NB4 (cell line): ENCODE measurements at regions not wholly inside any gene's neighbourhood (a gene's known extent, or its start where the extent isn't known, plus 50 kb on each side); places are given as distances from the start of the nearest gene placed in this dataset.

Experiments
- DNase-seq: peaks from one replicate; pipeline ENCODE4 v3.0.0; 2010; ENCODE audit warnings: low read depth
- H3K4me3 ChIP-seq: one replicate; pipeline ENCODE4 v1.5.1; 2011; ENCODE audit warnings: mild to moderate bottlenecking, low read depth, low read length, moderate library complexity
- CTCF ChIP-seq: IDR thresholded peaks from one replicate; pipeline ENCODE4 v1.5.1; 2012; ENCODE audit warnings: low read depth, low read length
- MAX ChIP-seq: IDR thresholded peaks from 2 replicates; pipeline ENCODE4 v1.6.1; 2011; ENCODE audit warnings: low read depth, low read length
- MYC ChIP-seq: IDR thresholded peaks from 2 replicates; pipeline ENCODE4 v1.6.1; 2011; ENCODE audit warnings: low read depth, low read length
- POLR2A ChIP-seq: IDR thresholded peaks from 2 replicates; pipeline ENCODE4 v1.6.1; 2011; ENCODE audit warnings: mild to moderate bottlenecking; ENCODE audit not compliant: insufficient read length; ENCODE audit errors: extremely low read depth

- DNase-seq, result no peak
- H3K4me3 ChIP-seq, result no peak overlapping the region
- no peak for TF ChIP-seq MAX
- TF ChIP-seq POLR2A, result no peak
- TF ChIP-seq MYC, result no peak
- no peak for TF ChIP-seq CTCF
Measured at GRCh38 chr1:55699228-55699627, 484.1 kb upstream of the USP24 start.

GRCh38 chr1:55697997-55698535 lies 482.9 kb upstream of the USP24 start:
- TF ChIP-seq MYC (no peak), POLR2A (no peak), CTCF (no peak), MAX (no peak)
- no peak overlapping the region for H3K4me3 ChIP-seq
- DNase-seq, result no peak

GRCh38 chr1:55696891-55697290 lies 481.7 kb upstream of the USP24 start:
- no peak for TF ChIP-seq POLR2A
- TF ChIP-seq CTCF, result no peak
- TF ChIP-seq MAX, result no peak
- no peak for TF ChIP-seq MYC
- H3K4me3 ChIP-seq, result no peak overlapping the region
- no peak for DNase-seq

GRCh38 chr1:55696181-55696754 lies 481.1 kb upstream of the USP24 start:
- H3K4me3 ChIP-seq, result no peak overlapping the region
- TF ChIP-seq MYC (no peak), CTCF (no peak), POLR2A (no peak), MAX (no peak)
- DNase-seq, result no peak

GRCh38 chr1:55695552-55695951 lies 480.4 kb upstream of the USP24 start:
- no peak for DNase-seq
- no peak for TF ChIP-seq MAX
- no peak for TF ChIP-seq POLR2A
- no peak for TF ChIP-seq CTCF
- no peak for TF ChIP-seq MYC
- no peak overlapping the region for H3K4me3 ChIP-seq
